ENCODE measurements at regions not wholly inside any gene's neighbourhood (a gene's known extent, or its start where the extent isn't known, plus 50 kb on each side); places are given as distances from the start of the nearest gene placed in this dataset.

DNA sequence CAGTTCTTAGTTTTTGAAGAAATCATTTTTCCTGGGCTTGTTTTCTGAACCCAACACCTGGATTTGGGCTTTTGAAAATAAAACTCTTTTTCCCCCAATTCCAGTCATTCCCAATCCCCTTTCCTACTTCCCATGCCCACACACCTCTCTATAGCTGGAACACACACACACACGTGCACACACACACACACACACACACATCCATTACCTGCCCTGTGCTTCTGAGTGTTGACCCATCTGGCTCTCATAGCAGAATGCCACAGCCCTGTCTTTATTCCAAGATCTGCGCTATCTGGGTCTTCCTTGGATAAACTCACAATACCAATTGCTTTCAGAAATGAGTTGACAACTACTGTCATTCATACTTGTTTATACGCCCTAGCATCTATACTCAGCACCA lies 54.9 kb upstream of the C4orf54 start:
- Histone ChIP-seq H4K8ac (ENCODE audit: low read depth in 2 of 2, low read length in 2 of 2) (no peak overlapping the region), H3K4me2 (ENCODE audit: low read depth, low read length) (no peak overlapping the region), H2BK15ac (ENCODE audit: low read depth, low read length) (no peak overlapping the region), H3K9me3 (ENCODE audit: control insufficient read depth, insufficient read depth, low read length) (no peaks in the 10 kb centered on the region), H2AK5ac (ENCODE audit: low read depth, low read length) (0 out of 2 replicates have a peak overlapping the region, but pooled peaks have one; percentile 43), H3K14ac (replicated peaks; ENCODE audit: low read depth, low read length) (no peak overlapping the region), H4K91ac (ENCODE audit: insufficient read depth, low read depth, low read length) (peak overlapping the region; percentile 56; the same call in 1 of the 2 replicates), H2BK120ac (ENCODE audit: low read depth, low read length) (no peak overlapping the region), H3K4me1 (ENCODE audit: control insufficient read depth, insufficient read depth, low read length) (peaks cover 11% of the 10 kb centered on the region), H3K23ac (ENCODE audit: low read depth, low read length) (no peak overlapping the region), H2BK5ac (ENCODE audit: low read depth, low read length, poor library complexity, severe bottlenecking) (peak overlapping the region; percentile 11), H3K56ac (ENCODE audit: extremely low read depth, insufficient read depth, low read length) (no peak overlapping the region), H2AFZ (replicated peaks; ENCODE audit: low read length, poor library complexity) (no peak overlapping the region), H3K4ac (ENCODE audit: low read depth, low read length) (peak overlapping the region; percentile 17; the same call in 1 of the 2 replicates), H3K18ac (ENCODE audit: low read depth, low read length) (peak overlapping the region; percentile 43; the same call in 1 of the 2 replicates), H3K27me3 (ENCODE audit: control insufficient read depth, insufficient read depth, low read length) (no peaks in the 10 kb centered on the region), H3K36me3 (ENCODE audit: control insufficient read depth, insufficient read depth, low read length) (no peaks in the 10 kb centered on the region), H4K5ac (ENCODE audit: low read depth, low read length) (no peak overlapping the region), H2AK9ac (replicated peaks; ENCODE audit: low read depth, low read length, poor library complexity) (no peak overlapping the region), H2BK20ac (ENCODE audit: low read depth, low read length) (peak overlapping the region; percentile 35; the same call in 1 of the 2 replicates), H3K9ac (ENCODE audit: low read depth, low read length) (no peak overlapping the region), H3K9me1 (ENCODE audit: insufficient read depth, low read length) (peaks cover 9% of the 10 kb centered on the region; the same call in 1 of the 2 replicates), H3K79me1 (ENCODE audit: low read depth in 1 of 2, low read length in 2 of 2) (no peaks in the 10 kb centered on the region), H3K4me3 (ENCODE audit: insufficient read depth, low read depth, low read length) (no peak overlapping the region), H3K27ac (ENCODE audit: insufficient read depth, low read length) (no peak overlapping the region), H4K20me1 (ENCODE audit: insufficient read depth, low read length) (no peaks in the 10 kb centered on the region)
- in situ Hi-C loops (cut with MboI; ENCODE audit: low sequenced_read_pairs) (no loop called here), intact Hi-C loops (cut with micrococcal nuclease) (loop anchor here (5.0 kb wide), 1 partner anchor 150 kb away; the partner anchor contains the start of gene TRMT10A), dilution Hi-C loops (cut with HindIII; ENCODE audit: low sequenced_read_pairs, unreplicated experiment) (no loop called here)
- no TSS peak for BruUV-seq (replicated peaks)
- TF ChIP-seq POLR2A (IDR thresholded peaks at IDR 0.05; ENCODE audit: low read depth, low read length) (no peak), FOS (IDR thresholded peaks at IDR 0.05; ENCODE audit: low read depth, low read length) (no peak)
- TF ChIP-seq, protein P1, sequence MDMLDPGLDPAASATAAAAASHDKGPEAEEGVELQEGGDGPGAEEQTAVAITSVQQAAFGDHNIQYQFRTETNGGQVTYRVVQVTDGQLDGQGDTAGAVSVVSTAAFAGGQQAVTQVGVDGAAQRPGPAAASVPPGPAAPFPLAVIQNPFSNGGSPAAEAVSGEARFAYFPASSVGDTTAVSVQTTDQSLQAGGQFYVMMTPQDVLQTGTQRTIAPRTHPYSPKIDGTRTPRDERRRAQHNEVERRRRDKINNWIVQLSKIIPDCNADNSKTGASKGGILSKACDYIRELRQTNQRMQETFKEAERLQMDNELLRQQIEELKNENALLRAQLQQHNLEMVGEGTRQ (IDR thresholded peaks at IDR 0.05; ENCODE audit: low read depth, low read length), result no peak
- no peak for ATAC-seq (ENCODE audit: low read depth)
- DNase-seq, result no peak
- no CpG with 5 or more reads among the region's 3 CpGs for WGBS, 2 experiments (ENCODE audit: extremely low coverage in 2 of 2, insufficient read length in 1 of 2)
- CTCF ChIA-PET, result no interaction called here
- POLR2A ChIA-PET (ENCODE audit: unreplicated experiment), result no interaction called here

All from IMR-90 (cell line).